ENCODE measurements at regions not wholly inside any gene's neighbourhood (a gene's known extent, or its start where the extent isn't known, plus 50 kb on each side); places are given as distances from the start of the nearest gene placed in this dataset.

- TF ChIP-seq CTCF (IDR thresholded peaks at IDR 0.05; ENCODE audit: borderline replicate concordance, control extremely low read depth, extremely low read depth, insufficient read depth, missing control alignments): no peak
- DNase-seq (ENCODE audit: low spot score): peak; percentile 10
- in situ Hi-C loops (cut with MboI; ENCODE audit: low sequenced_read_pairs, unreplicated experiment): loop anchor here (25.0 kb wide), 1 partner anchor 395 kb away; no protein-coding TSS in a partner anchor
These were observed 492.2 kb upstream of the PKN2 start for GRCh38 chr1:88191917-88192316.

GRCh38 chr1:88194542-88194941 is 489.5 kb upstream of the PKN2 start:
- in situ Hi-C loops (cut with MboI; ENCODE audit: low sequenced_read_pairs, unreplicated experiment): loop anchor here (25.0 kb wide), 1 partner anchor 393 kb away; no protein-coding TSS in a partner anchor
- TF ChIP-seq CTCF (IDR thresholded peaks at IDR 0.05; ENCODE audit: borderline replicate concordance, control extremely low read depth, extremely low read depth, insufficient read depth, missing control alignments): no peak
- no peak for DNase-seq (ENCODE audit: low spot score)

GRCh38 chr1:88200545-88200944 is 483.5 kb upstream of the PKN2 start:
- in situ Hi-C loops (cut with MboI; ENCODE audit: low sequenced_read_pairs, unreplicated experiment): no loop called here
- DNase-seq (ENCODE audit: low spot score): no peak
- no peak for TF ChIP-seq CTCF (IDR thresholded peaks at IDR 0.05; ENCODE audit: borderline replicate concordance, control extremely low read depth, extremely low read depth, insufficient read depth, missing control alignments)

- no peak for TF ChIP-seq CTCF (IDR thresholded peaks at IDR 0.05; ENCODE audit: borderline replicate concordance, control extremely low read depth, extremely low read depth, insufficient read depth, missing control alignments)
- in situ Hi-C loops (cut with MboI; ENCODE audit: low sequenced_read_pairs, unreplicated experiment): no loop called here
- no peak for DNase-seq (ENCODE audit: low spot score)
These were observed 480.0 kb upstream of the PKN2 start for GRCh38 chr1:88204111-88204510.

- no peak for TF ChIP-seq CTCF (IDR thresholded peaks at IDR 0.05; ENCODE audit: borderline replicate concordance, control extremely low read depth, extremely low read depth, insufficient read depth, missing control alignments)
- in situ Hi-C loops (cut with MboI; ENCODE audit: low sequenced_read_pairs, unreplicated experiment): no loop called here
- no peak for DNase-seq (ENCODE audit: low spot score)
These were observed 479.4 kb upstream of the PKN2 start for GRCh38 chr1:88204612-88205167.

GRCh38 chr1:88208389-88208788 is 475.7 kb upstream of the PKN2 start:
- in situ Hi-C loops (cut with MboI; ENCODE audit: low sequenced_read_pairs, unreplicated experiment): no loop called here

More at GRCh38 chr1:88208389-88208788, 475.7 kb upstream of the PKN2 start:
- no peak for TF ChIP-seq CTCF (IDR thresholded peaks at IDR 0.05; ENCODE audit: borderline replicate concordance, control extremely low read depth, extremely low read depth, insufficient read depth, missing control alignments)
- no peak for DNase-seq (ENCODE audit: low spot score)
